ENCODE measurements at regions not wholly inside any gene's neighbourhood (a gene's known extent, or its start where the extent isn't known, plus 50 kb on each side); places are given as distances from the start of the nearest gene placed in this dataset.
"Not testable (repeated sequence)": the region's sequence is repeated elsewhere in the genome, so short reads cannot be mapped to it uniquely, and the experiment has no call there.

GRCh38 chr9:95788521-95788991 lies 86.9 kb upstream of the ERCC6L2 start:
- intact Hi-C loops (cut with DNase I), result no loop called here
- no peak for DNase-seq (ENCODE audit: low spot score)

DNA sequence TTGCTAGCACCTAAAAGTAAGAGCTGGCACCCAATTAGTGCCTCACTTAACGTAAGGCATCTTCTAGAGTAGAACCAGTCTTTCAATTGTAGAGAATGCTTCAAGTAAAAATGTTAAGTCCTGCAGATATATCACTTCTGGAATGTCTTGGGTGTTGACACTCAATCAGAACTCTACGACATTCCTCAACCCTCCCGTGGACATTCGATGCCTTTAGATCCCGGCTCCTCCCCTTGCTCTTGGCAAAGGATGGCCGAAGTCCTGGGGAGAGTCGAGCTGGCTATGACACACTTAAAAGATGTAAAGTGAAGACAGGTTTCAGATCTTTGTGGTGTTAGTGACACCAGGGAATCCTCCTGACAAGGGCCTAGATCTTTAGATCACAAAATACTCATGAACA lies 87.5 kb upstream of the ERCC6L2 start:
- DNase-seq (ENCODE audit: low spot score), result no peak
- intact Hi-C loops (cut with DNase I), result no loop called here

DNA sequence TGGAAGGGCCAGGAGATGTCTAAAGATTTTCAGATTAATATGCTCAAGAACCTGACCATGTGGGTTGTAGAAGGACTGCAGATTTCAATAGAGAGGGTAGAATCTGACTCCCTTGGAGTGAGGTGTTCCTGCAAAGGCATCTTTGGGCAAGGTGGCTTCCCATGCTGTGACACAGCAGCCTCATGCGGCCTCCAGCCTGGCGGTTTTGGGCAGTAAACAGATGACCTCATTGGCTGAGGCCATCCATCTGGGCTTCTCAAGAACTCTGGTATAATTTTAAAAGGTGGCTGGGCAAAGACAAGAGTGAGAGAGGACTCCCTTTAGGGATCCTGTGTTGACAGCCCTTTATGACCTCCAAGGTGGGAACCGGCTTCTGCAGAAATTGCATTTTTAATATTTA lies 90.3 kb upstream of the ERCC6L2 start:
- intact Hi-C loops (cut with DNase I), result no loop called here
- DNase-seq (ENCODE audit: low spot score), result no peak

- no peak for DNase-seq (ENCODE audit: low spot score)
- intact Hi-C loops (cut with DNase I), result no loop called here
These were observed 91.2 kb upstream of the ERCC6L2 start for GRCh38 chr9:95784318-95784717.

- intact Hi-C loops (cut with DNase I), result no loop called here
- no peak for DNase-seq (ENCODE audit: low spot score)
These were observed 92.0 kb upstream of the ERCC6L2 start for GRCh38 chr9:95783426-95783975.

DNA sequence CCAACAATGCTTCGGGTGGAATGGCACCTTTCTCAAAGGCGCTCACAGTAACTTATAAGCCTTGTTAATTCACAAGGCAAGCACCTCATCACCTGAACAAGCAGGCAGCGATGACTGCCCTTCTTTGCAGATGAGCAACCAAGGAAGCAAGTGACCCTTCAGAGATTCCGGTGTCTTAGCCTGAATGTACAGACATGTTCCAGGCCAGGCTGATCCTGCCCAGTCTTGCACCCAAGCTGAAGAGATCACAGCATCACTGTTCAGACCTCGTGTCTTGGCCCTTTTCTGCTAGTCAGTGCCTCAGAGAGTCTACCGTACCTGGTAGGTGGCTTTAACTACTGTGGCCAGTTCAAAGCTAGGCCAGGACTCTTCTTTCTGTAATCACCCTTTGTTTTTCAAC lies 94.7 kb upstream of the ERCC6L2 start:
- intact Hi-C loops (cut with DNase I), result no loop called here
- DNase-seq (ENCODE audit: low spot score), result no peak

- no peak for DNase-seq (ENCODE audit: low spot score)
- intact Hi-C loops (cut with DNase I), result no loop called here
These were observed 95.4 kb upstream of the ERCC6L2 start for GRCh38 chr9:95780121-95780520.

DNA sequence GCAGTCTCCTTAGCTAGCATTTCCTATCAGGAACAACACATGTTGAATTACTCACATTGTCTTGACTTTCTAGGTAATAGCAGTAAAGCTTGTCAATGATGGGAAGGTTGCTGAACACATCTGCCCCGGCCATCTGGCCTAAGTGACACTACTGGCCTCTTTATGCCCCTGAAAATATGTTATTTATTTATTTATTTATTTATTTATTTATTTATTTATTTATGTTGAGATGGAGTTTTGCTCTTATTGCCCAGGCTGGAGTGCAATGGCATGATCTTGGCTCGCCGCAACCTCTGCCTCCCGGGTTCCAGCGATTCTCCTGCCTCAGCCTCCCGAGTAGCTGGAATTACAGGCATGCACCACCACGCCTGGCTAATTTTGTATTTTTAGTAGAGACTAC lies 95.9 kb upstream of the ERCC6L2 start:
- intact Hi-C loops (cut with DNase I); DNase-seq (ENCODE audit: low spot score): not testable (repeated sequence)

GRCh38 chr9:95778957-95779356 lies 96.5 kb upstream of the ERCC6L2 start:
- intact Hi-C loops (cut with DNase I), result no loop called here

GRCh38 chr9:95777136-95777535 lies 98.4 kb upstream of the ERCC6L2 start:
- no peak for DNase-seq (ENCODE audit: low spot score)
- intact Hi-C loops (cut with DNase I), result no loop called here

More at GRCh38 chr9:95778957-95779356, 96.5 kb upstream of the ERCC6L2 start:
- DNase-seq (ENCODE audit: low spot score), result no peak

GRCh38 chr9:95776176-95776575 lies 99.3 kb upstream of the ERCC6L2 start:
- no peak for DNase-seq (ENCODE audit: low spot score)
- intact Hi-C loops (cut with DNase I), result no loop called here

DNA sequence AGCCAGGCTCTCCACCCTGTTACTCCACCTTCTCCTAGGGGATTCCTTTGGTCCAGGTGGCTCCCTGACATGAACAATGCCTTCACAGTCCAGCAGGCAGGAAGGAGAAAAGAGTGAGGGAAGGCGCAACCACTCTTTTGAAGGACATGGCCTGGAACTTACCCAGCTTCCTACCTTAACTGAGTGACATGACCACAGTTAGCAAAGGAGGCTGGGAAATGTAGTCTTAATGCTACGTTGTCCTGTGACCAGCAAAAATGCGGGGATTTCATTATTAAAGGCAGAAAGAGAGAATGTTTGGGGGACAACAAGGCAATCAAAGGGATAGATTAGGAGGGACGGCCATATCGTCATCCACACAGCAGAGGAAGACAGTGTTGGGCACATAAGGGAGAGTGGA lies 100.3 kb upstream of the ERCC6L2 start:
- intact Hi-C loops (cut with DNase I), result no loop called here
- no peak for DNase-seq (ENCODE audit: low spot score)

- intact Hi-C loops (cut with DNase I), result no loop called here
- DNase-seq (ENCODE audit: low spot score), result no peak
These were observed 102.5 kb upstream of the ERCC6L2 start for GRCh38 chr9:95773053-95773418.

GRCh38 chr9:95772320-95773052 lies 103.0 kb upstream of the ERCC6L2 start:
- peak; percentile 88 for DNase-seq (ENCODE audit: low spot score)
- intact Hi-C loops (cut with DNase I), result no loop called here

DNA sequence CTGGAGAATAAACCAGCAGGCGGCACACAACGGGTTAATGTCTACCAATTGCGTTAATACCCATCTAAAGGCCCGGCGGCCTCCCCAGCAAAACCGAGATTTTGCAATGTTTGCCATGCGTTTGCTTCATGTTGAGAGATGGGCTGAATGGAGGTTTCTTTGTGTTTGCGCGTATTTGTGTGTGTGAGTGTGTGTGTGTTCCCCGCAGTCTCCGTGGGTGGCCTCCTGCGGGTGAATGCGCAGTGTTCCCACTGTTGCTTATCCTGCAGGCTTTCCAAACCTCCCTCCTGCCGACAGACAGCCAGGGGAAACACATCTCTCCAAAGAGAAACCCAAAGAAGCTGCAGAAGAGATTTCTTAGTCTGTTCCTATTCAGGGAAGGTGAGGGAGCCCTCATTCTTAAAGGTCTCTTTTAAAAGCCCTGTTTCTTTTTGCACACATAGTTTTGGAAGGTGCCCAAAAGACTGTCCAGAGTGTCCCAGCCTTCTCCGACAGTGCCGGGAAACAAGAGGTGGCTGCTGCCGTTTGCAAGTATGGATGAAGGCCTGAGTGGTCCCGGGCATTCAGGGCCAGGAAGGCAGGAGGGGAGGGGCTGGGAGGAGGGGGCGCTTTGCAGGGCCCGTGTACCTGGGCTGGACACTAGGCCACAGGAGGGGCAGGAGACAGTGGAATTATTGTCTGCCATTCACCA lies 103.8 kb upstream of the ERCC6L2 start:
- intact Hi-C loops (cut with DNase I), result no loop called here
- no peak for DNase-seq (ENCODE audit: low spot score)

DNA sequence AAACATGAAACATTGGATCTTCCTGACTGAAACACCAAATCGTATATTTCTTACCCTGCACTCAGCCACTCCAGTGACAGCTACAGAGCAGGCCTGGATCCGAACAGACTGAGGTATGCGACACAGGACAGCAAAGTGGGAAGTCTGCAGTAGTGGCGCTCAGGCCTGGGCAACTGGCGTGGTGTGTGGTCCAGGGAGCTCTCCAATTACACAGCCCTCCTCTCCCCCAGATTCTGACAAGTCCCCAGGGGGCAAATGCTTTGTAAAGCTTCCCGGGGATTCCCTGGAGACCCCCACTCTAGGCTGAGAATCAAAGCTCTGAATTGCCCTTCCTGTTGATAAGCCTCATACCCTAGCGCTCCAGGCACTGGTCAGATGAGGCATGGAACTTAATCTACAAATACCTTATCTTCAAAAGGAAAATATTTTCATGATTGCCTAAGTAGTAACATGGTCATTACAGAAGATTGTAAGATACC lies 104.8 kb upstream of the ERCC6L2 start:
- no peak for DNase-seq (ENCODE audit: low spot score)
- intact Hi-C loops (cut with DNase I), result no loop called here

GRCh38 chr9:95769909-95770433 lies 105.5 kb upstream of the ERCC6L2 start:
- intact Hi-C loops (cut with DNase I), result no loop called here
- no peak for DNase-seq (ENCODE audit: low spot score)

- intact Hi-C loops (cut with DNase I), result no loop called here
- DNase-seq (ENCODE audit: low spot score), result no peak
These were observed 106.0 kb upstream of the ERCC6L2 start for GRCh38 chr9:95769473-95769872.

DNA sequence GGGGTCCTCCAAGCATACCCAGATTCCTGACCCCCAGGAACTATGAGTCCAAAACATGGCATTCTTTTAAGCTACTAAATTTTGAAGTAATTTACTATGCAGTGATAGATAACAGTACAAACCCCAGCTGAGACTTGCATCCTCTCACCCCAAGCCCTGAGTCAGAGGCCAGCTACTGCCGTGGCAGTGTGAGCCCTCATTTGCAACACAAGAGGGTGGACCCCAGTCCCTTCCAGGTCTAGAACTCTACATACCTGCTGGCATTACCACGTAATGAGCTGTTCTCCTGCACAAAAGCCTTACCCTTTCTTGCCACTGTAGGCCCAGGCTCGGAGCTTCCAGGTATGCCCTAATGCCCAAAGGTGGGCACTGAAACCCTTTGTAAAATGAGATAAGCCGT lies 108.6 kb upstream of the ERCC6L2 start:
- intact Hi-C loops (cut with DNase I), result no loop called here
- peak; percentile 17 for DNase-seq (ENCODE audit: low spot score)

GRCh38 chr9:95764533-95765319 lies 110.8 kb upstream of the ERCC6L2 start:
- intact Hi-C loops (cut with DNase I), result no loop called here

More at GRCh38 chr9:95764533-95765319, 110.8 kb upstream of the ERCC6L2 start:
- DNase-seq (ENCODE audit: low spot score), result peak; percentile 18
